ENCODE measurements at regions not wholly inside any gene's neighbourhood (a gene's known extent, or its start where the extent isn't known, plus 50 kb on each side); places are given as distances from the start of the nearest gene placed in this dataset.
"Not testable (repeated sequence)": the region's sequence is repeated elsewhere in the genome, so short reads cannot be mapped to it uniquely, and the experiment has no call there.

- no peak overlapping the region for H3K4me3 ChIP-seq (ENCODE audit: low read depth, low read length)
- POLR2A ChIA-PET, result no interaction called here
- DNase-seq (ENCODE audit: low read depth, low spot score), result no peak
- CTCF ChIA-PET, result no interaction called here
- TF ChIP-seq, protein P1, sequence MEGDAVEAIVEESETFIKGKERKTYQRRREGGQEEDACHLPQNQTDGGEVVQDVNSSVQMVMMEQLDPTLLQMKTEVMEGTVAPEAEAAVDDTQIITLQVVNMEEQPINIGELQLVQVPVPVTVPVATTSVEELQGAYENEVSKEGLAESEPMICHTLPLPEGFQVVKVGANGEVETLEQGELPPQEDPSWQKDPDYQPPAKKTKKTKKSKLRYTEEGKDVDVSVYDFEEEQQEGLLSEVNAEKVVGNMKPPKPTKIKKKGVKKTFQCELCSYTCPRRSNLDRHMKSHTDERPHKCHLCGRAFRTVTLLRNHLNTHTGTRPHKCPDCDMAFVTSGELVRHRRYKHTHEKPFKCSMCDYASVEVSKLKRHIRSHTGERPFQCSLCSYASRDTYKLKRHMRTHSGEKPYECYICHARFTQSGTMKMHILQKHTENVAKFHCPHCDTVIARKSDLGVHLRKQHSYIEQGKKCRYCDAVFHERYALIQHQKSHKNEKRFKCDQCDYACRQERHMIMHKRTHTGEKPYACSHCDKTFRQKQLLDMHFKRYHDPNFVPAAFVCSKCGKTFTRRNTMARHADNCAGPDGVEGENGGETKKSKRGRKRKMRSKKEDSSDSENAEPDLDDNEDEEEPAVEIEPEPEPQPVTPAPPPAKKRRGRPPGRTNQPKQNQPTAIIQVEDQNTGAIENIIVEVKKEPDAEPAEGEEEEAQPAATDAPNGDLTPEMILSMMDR (IDR thresholded peaks at IDR 0.05; ENCODE audit: insufficient read depth, low read length, missing control alignments), result no peak
Observed at GRCh38 chr5:125981016-125981415, 442.2 kb upstream of the GRAMD2B start.

GRCh38 chr5:125987677-125988255 is 435.4 kb upstream of the GRAMD2B start:
- POLR2A ChIA-PET, result no interaction called here

DNA sequence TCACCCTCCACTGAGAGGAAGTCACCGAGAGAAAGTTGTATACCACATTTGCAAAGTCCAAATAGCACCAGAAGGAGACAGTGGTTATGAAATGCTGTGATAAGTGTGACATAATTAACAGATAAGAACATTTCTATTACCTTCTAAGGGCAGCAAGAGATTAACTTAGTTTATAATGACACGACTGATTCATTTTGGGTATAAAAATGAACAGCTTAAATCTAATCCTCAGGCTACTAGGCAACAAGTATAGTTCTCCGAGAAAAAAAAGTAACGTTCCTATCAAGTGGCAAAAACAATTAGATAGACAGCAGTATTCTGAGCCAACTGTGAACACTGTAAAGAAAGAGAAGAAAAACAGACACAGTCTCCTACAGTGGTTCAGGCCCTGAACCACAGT is 431.2 kb upstream of the GRAMD2B start:
- ChIA-PET POLR2A (no interaction called here), CTCF (no interaction called here)
- no peak for DNase-seq (ENCODE audit: low read depth, low spot score)

More at GRCh38 chr5:125987677-125988255, 435.4 kb upstream of the GRAMD2B start:
- CTCF ChIA-PET, result interaction anchor here (0.7 kb wide), 1 partner anchor 326 kb away, joined by 3 read pairs; no protein-coding TSS in a partner anchor
- H3K4me3 ChIP-seq (ENCODE audit: low read depth, low read length), result no peak overlapping the region
- DNase-seq (ENCODE audit: low read depth, low spot score), result no peak
- TF ChIP-seq, protein P1 (IDR thresholded peaks at IDR 0.05; ENCODE audit: insufficient read depth, low read length, missing control alignments), result no peak

DNA sequence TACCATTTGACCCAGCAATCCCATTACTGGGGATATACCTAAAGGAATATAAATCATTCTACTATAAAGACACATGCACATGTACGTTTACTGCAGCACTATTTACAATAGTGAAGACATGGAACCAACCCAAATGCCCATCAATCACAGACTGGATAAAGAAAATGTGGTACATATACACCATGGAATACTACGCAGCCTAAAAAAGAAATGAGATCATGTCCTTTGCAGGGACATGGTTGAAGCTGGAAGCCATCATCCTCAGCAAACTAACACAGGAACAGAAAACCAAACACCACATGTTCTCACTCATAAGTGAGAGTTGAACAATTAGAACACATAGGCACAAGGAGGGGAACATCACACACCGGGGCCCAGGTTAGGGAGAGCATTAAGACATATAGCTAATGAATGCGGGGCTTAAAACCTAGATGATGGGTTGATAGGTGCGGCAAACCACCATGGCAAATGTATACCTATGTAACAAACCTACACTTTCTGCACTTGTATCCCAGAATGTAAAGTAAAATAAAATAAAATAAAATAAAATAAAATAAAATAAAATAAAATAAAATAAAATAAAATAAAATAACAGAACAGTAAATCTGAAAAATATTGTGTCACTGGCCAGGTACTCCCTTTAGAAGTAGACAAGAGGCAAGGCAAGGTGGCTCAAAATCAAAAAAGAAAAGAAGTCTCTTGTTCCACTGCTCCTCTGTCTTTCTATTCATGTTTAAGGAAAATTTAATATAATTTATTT is 423.8 kb upstream of the GRAMD2B start:
- POLR2A ChIA-PET; H3K4me3 ChIP-seq (ENCODE audit: low read depth, low read length); DNase-seq (ENCODE audit: low read depth, low spot score): not testable (repeated sequence)
- CTCF ChIA-PET, result interaction anchor here (0.8 kb wide), 1 partner anchor 602 kb away, joined by 3 read pairs; no protein-coding TSS in a partner anchor

More for the DNA sequence above, 431.2 kb upstream of the GRAMD2B start:
- TF ChIP-seq, protein P1 (IDR thresholded peaks at IDR 0.05; ENCODE audit: insufficient read depth, low read length, missing control alignments), result no peak
- no peak overlapping the region for H3K4me3 ChIP-seq (ENCODE audit: low read depth, low read length)

DNA sequence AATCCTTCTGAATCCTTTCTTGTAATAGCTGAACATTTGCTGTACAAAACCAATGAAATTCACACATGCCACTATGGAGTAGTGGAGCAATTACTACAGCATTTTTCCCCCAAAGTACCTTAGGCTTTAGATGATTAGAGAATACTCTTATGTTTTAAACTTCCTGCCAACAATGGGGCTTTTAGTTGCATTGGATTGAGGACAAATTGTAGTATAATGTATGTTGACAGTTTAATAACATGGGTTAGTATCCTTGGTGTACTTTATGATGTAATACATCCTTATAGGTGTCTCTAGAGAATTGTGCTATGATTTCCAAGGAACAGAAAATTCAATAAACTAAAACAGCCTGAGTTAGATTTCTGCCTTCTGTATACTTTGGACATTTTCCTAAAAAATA is 422.7 kb upstream of the GRAMD2B start:
- DNase-seq (ENCODE audit: low read depth, low spot score), result no peak
- TF ChIP-seq, protein P1 (IDR thresholded peaks at IDR 0.05; ENCODE audit: insufficient read depth, low read length, missing control alignments), result no peak
- no peak overlapping the region for H3K4me3 ChIP-seq (ENCODE audit: low read depth, low read length)
- ChIA-PET CTCF (no interaction called here), POLR2A (no interaction called here)

- ChIA-PET CTCF (no interaction called here), POLR2A (no interaction called here)
- TF ChIP-seq, protein P1 (IDR thresholded peaks at IDR 0.05; ENCODE audit: insufficient read depth, low read length, missing control alignments), result no peak
- DNase-seq (ENCODE audit: low read depth, low spot score), result peak; percentile 84
- H3K4me3 ChIP-seq (ENCODE audit: low read depth, low read length), result no peak overlapping the region
Observed at GRCh38 chr5:126002222-126002897, 420.8 kb upstream of the GRAMD2B start.
